GM12872 (cell line): ENCODE measurements at regions not wholly inside any gene's neighbourhood (a gene's known extent, or its start where the extent isn't known, plus 50 kb on each side); places are given as distances from the start of the nearest gene placed in this dataset.

Experiments
- CTCF ChIP-seq: IDR thresholded peaks from 3 replicates; pipeline ENCODE4 v1.5.1; 2011; ENCODE audit warnings: low read depth, mild to moderate bottlenecking, low read length, moderate library complexity; ENCODE audit not compliant: insufficient read depth

- TF ChIP-seq CTCF = no peak
These were observed 559.8 kb upstream of the ATXN8OS start for GRCh38 chr13:69547780-69548179.

GRCh38 chr13:69545551-69545950 is 562.1 kb upstream of the ATXN8OS start:
- TF ChIP-seq CTCF = no peak

DNA sequence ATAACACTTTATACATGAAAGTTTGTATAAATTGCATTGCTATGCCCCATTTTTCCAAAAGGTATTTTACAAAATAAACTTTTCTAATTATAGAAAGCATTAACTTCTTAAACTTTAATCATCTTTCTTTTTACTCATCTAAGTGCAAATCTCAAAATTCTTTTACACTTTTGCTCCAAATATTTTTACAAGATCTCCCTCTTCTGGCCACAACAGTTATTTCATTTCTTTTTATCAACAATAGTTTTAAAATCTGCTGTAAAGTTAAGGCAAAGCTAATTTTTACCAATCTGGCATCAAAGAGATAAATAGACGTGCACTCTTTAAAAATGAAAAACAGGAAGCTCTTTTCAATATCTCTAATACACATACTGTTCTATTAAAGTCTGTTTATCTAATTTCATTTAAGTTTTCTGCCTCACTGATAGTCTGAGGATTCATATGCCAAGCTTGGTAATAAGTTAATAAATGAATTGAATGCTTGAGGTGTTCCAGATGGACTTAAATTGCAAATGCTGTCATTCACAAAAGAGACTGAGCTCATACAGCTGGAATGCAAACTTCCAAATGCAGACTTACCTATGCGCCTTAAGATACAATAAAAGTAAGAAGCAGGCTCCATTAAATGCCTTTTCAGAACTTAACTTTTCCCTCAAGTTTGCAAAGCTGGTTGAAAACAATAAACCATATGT is 583.0 kb upstream of the ATXN8OS start:
- no peak; the same call in 2 of the 3 replicates for TF ChIP-seq CTCF

DNA sequence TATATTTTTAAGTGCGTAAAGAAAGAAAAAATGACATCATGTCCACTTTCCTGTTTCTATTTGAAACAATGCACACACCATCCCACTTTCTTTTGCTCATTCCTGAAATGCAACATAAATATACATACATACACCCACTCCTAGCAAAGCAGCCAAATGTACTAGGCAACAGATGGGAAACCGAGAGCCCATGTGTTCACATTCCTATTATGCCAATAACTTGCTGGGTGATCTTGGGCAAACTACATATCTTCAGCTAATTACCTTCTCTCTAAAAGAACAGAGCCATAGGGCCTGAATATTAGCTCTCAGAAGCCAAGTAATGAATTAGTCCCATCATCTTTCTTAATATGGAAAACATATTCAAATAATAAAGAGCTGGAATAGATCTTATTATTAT is 610.6 kb upstream of the ATXN8OS start:
- TF ChIP-seq CTCF = no peak

GRCh38 chr13:69495096-69495495 is 612.5 kb upstream of the ATXN8OS start:
- no peak for TF ChIP-seq CTCF

DNA sequence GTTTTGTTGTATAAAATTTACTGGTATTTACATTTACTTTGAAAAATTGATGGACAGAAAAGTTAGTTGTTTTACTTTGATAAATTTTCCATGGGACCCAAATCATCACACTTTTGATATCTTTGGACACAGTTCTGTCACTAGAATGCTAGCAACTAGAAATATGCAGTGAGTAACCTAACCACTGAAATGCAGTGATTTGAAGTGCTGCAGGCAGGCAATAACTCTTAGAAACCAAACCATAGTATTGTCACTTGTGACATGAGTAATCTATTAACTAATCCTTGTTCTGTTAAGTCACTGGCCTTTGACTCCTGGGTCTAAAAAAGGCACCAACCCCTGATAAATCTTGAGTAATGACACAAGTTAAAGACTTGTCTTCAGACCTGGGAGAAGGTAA is 620.0 kb upstream of the ATXN8OS start:
- no peak for TF ChIP-seq CTCF

- TF ChIP-seq CTCF = no peak
These were observed 621.5 kb upstream of the ATXN8OS start for GRCh38 chr13:69485991-69486592.
